K562 (cell line): ENCODE measurements at regions not wholly inside any gene's neighbourhood (a gene's known extent, or its start where the extent isn't known, plus 50 kb on each side); places are given as distances from the start of the nearest gene placed in this dataset.
A peak's percentile ranks its signal among the peaks of the same experiment; 100 is the strongest.

ENCODE experiments used
- ATAC-seq: fragments of 200-7000 bp; cut with Tn5 transposase; 3 replicates; pipeline ENCODE4 v1.9.1; 2020; ENCODE audit warnings: moderate library complexity
- BruUV-seq: library from RNA; stranded (reverse); fragments of 400-500 nt; replicated peaks from 2 replicates; lab custom pipeline; 2021; lab: Mats Ljungman, UMichigan
- CTCF ChIA-PET: fragments of 300-600 bp; formaldehyde crosslinking; extraction: SDS; loops from one replicate; lab custom pipeline; 2021; ENCODE audit warnings: low intra/inter-chr PET ratio; lab: Yijun Ruan, JAX
- POLR2A ChIA-PET: fragments of 300-600, 350-650 bp; sonication (Branson Sonifier 250); formaldehyde crosslinking; extraction: SDS; loops from one replicate; lab custom pipeline; 2021; ENCODE audit warnings: antibody characterized with exemption, inconsistent platforms; lab: Yijun Ruan, JAX
- DNase-seq, 4 experiments: peaks; one replicate each; pipeline versions ENCODE4 v3.0.0 to v3.0.0-alpha.2; 2011 to 2018; ENCODE audit warnings: low spot score in 3 of 4, mixed read lengths in 3 of 4; ENCODE audit errors: extremely low read depth in 1 of 4
- FAIRE-seq: peaks from 2 replicates; lab custom pipeline; 2011; peaks lifted over from hg19 to GRCh38; lab: Jason Lieb, UNC
- H2AFZ ChIP-seq: 2 replicates; pipeline ENCODE4 v1.6.0; 2011; ENCODE audit warnings: low read depth, low read length, control low read depth, inconsistent platforms
- H3K27ac ChIP-seq: fragments of 200-600 bp; 3 replicates; pipeline ENCODE4 v1.8.0; 2011; ENCODE audit warnings: low read depth, mild to moderate bottlenecking, control low read depth, inconsistent platforms, low read length, moderate library complexity, mixed read lengths; ENCODE audit errors: extremely low read depth
- H3K27me3 ChIP-seq, 2 experiments: fragments of 300-600 bp in 1 of 2; 2 replicates in 1 of 2; 3 replicates in 1 of 2; pipeline versions ENCODE4 v1.6.0 to v1.8.0; 2011; ENCODE audit warnings: inconsistent platforms in 2 of 2, low read length in 2 of 2, mild to moderate bottlenecking in 1 of 2, mixed read lengths in 1 of 2, moderate library complexity in 1 of 2; ENCODE audit not compliant: control insufficient read depth in 2 of 2, insufficient read depth in 2 of 2
- H3K36me3 ChIP-seq: fragments of 300-600 bp; 3 replicates; pipeline ENCODE4 v1.8.0; 2011; ENCODE audit warnings: mild to moderate bottlenecking, low read length, inconsistent platforms; ENCODE audit not compliant: control insufficient read depth, insufficient read depth
- H3K4me1 ChIP-seq, 2 experiments: fragments of 200-600 bp in 1 of 2; replicated peaks in 1 of 2; 2 replicates in 1 of 2; 3 replicates in 1 of 2; pipeline versions ENCODE4 v1.5.1 to v1.8.0; 2011; ENCODE audit warnings: inconsistent platforms in 2 of 2, low read length in 2 of 2, mild to moderate bottlenecking in 1 of 2, mixed read lengths in 1 of 2, moderate library complexity in 1 of 2; ENCODE audit not compliant: control insufficient read depth in 2 of 2, insufficient read depth in 2 of 2
- H3K4me2 ChIP-seq: 2 replicates; pipeline ENCODE4 v1.6.1; 2011; ENCODE audit warnings: low read length, control low read depth, inconsistent platforms, mixed read lengths; ENCODE audit not compliant: insufficient read depth
- H3K4me3 ChIP-seq: fragments of 200-600 bp; sonication (generic), shearing (Covaris generic); 2 replicates; pipeline ENCODE4 v1.5.1; 2016; ENCODE audit warnings: control low read depth, inconsistent platforms
- H3K79me2 ChIP-seq: fragments of 200-600 bp; 3 replicates; pipeline ENCODE4 v1.8.0; 2011; ENCODE audit warnings: low read length, inconsistent platforms; ENCODE audit not compliant: control insufficient read depth, insufficient read depth
- H3K9ac ChIP-seq, 2 experiments: 2 replicates each; pipeline versions ENCODE4 v1.6.0 to v1.6.1; 2011; ENCODE audit warnings: low read depth in 2 of 2, low read length in 2 of 2, control low read depth in 1 of 2, inconsistent platforms in 1 of 2, mild to moderate bottlenecking in 1 of 2, mixed read lengths in 1 of 2; ENCODE audit not compliant: insufficient read depth in 1 of 2
- H3K9me1 ChIP-seq: one replicate; pipeline ENCODE4 v1.6.0; 2011; ENCODE audit warnings: inconsistent platforms, mild to moderate bottlenecking, low read length, moderate library complexity; ENCODE audit not compliant: control insufficient read depth, insufficient read depth
- H3K9me3 ChIP-seq: replicated peaks from 2 replicates; pipeline ENCODE4 v1.5.1; 2011; ENCODE audit warnings: low read depth, low read length, inconsistent platforms; ENCODE audit not compliant: control insufficient read depth, insufficient read depth
- H4K20me1 ChIP-seq: replicated peaks from 2 replicates; pipeline ENCODE4 v1.6.1; 2011; ENCODE audit warnings: low read length, inconsistent platforms, mixed read lengths; ENCODE audit not compliant: control insufficient read depth, insufficient read depth
- AFF4 ChIP-seq: sonication (generic); formaldehyde crosslinking; IDR thresholded peaks from 2 replicates; pipeline ENCODE4 v1.8.0; 2023; ENCODE audit warnings: mild to moderate bottlenecking, missing genetic modification reagents
- HDGF ChIP-seq: fragments of 450-650 bp; IDR thresholded peaks from 2 replicates; pipeline ENCODE4 v1.6.1; 2016
- WGBS: fragments of 100-300 bp; shearing (Covaris generic); methylation state at CpG from one replicate; pipeline ENCODE4 v1.1.6; 2016; ENCODE audit warnings: low coverage, mixed read lengths; ENCODE audit not compliant: insufficient coverage; ENCODE audit errors: missing lambda C conversion rate; 5-methylcytosine and 5-hydroxymethylcytosine counted together
- in situ Hi-C: fragments of 300-500 bp; cut with MboI; formaldehyde crosslinking; loops from 4 replicates; pipeline ENCODE4 v1.15.0; 2018; ENCODE audit warnings: inconsistent platforms, mixed read lengths
- intact Hi-C: fragments of 100-400 bp; cut with micrococcal nuclease; formaldehyde crosslinking; loops from 2 replicates; pipeline ENCODE4 v1.14.2; 2022
- TF ChIP-seq, protein P1 (sequence below), 3 experiments: fragments of 200-800 bp in 1 of 3; sonication (Bioruptor generic) in 1 of 3; sonication (generic) in 1 of 3; formaldehyde crosslinking in 1 of 3; IDR thresholded peaks; 2 replicates each; pipeline versions ENCODE4 v1.6.1 to v1.8.0; 2016 to 2022; ENCODE audit warnings: mild to moderate bottlenecking in 2 of 3, missing compliant biosample characterization in 2 of 3, missing genetic modification characterization in 2 of 3, missing genetic modification reagents in 1 of 3

DNA sequence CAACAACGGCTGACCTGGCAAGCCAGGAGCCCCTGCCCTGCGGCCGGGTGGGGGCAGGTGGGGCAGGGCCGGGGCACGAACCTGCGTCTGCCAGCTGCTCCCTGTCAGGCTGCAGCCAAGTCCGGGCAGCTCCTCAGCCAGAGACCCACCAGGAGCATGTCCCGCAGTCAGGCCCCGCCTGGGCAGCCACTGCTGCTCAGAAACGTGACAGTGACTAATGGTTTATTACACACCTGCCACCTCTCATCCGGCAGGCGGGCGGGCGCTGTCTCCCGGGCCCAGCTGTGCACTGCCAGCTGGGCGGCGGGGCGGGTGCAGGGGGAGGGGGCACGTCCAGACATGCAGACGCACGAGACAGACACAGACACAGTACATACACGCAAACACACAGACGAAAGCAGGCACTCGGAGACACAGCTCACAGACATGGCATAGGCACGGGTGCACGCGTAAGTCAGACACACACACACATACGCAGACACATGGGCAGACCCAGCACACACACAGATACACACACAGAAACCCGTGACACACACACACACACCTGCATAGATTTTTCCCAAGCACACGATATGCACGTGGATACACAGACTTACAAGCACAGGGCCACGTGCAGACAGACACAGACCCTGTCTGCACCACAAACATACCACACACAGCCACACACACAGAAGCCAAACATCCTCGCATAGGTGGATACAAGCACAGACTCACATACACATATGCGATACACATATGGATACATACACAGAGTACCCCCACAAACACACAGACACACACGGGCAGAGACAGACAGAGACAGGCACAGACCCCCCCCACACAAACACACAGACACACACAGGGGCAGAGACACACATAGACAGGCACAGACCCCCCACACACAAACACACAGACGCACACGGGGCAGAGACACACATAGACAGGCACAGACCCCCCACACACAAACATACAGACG lies 248.3 kb upstream of the CIBAR2 start:
- FAIRE-seq (peak; percentile 64), ATAC-seq (no peak), DNase-seq (no peak)
- 78% methylated on average over 24 of the region's 38 CpGs for WGBS
- no peaks in the 10 kb centered on the region for H3K9me3 ChIP-seq
- in situ Hi-C loops = loop anchor here (10.0 kb wide), 1 partner anchor 246 kb away; the partner anchor contains the start of gene CIBAR2
- ChIA-PET CTCF (no interaction called here), POLR2A (no interaction called here)
- peaks cover 3% of the 10 kb centered on the region for H3K9me1 ChIP-seq
- BruUV-seq = no TSS peak
- H3K36me3 ChIP-seq = no peaks in the 10 kb centered on the region
- H3K27me3 ChIP-seq = no peaks in the 10 kb centered on the region
- no peak overlapping the region for H3K4me2 ChIP-seq
- intact Hi-C loops = no loop called here
- H3K27ac ChIP-seq = no peak overlapping the region
- H3K4me3 ChIP-seq = no peak overlapping the region
- no peak overlapping the region for H2AFZ ChIP-seq
- H3K4me1 ChIP-seq = peaks cover 42 to 88% of the 10 kb centered on the region in 2 experiments
- H3K79me2 ChIP-seq = peaks cover 11% of the 10 kb centered on the region
- no peaks in the 10 kb centered on the region for H4K20me1 ChIP-seq
- H3K9ac ChIP-seq = peak overlapping the region in 1 of 2 experiments; percentile 29; a peak in 1 of 4 replicates
- TF ChIP-seq, protein P1, sequence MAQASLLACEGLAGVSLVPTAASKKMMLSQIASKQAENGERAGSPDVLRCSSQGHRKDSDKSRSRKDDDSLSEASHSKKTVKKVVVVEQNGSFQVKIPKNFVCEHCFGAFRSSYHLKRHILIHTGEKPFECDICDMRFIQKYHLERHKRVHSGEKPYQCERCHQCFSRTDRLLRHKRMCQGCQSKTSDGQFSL (CRISPR knock-in tag; IDR thresholded peaks at IDR 0.05) = peak; percentile 55; the same call in 1 of the 2 replicates
- TF ChIP-seq, protein P1 (tag; IDR thresholded peaks at IDR 0.05) = no peak
- TF ChIP-seq AFF4 (no peak), HDGF (peak; percentile 69; the same call in 1 of the 2 replicates)
